DMS53 (cell line): ENCODE measurements at regions not wholly inside any gene's neighbourhood (a gene's known extent, or its start where the extent isn't known, plus 50 kb on each side); places are given as distances from the start of the nearest gene placed in this dataset.

Experiments used
- DNase-seq: peaks from one replicate; lab custom pipeline; 2025; lab: John Stamatoyannopoulos, UW

DNA sequence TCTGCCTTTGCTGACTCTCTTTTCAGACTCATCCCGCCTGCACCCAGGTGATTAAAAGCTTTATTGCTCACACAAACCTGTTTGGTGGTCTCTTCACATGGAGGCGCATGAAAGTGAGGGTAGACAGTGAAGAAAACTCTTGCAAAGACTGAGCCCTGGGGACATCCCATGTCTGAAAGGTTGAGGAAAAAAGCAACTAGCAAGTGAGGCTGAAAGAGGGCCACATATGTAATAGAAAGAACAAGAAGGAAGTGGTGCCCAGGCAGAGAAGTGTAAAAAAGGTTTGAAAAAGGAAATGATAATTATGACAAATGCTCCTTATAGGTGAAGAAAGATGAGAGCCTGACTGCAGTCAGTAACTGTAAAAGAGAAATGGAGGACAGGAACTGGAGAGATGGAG, 115.9 kb upstream of the NEK7 start:
- no peak for DNase-seq

DNA sequence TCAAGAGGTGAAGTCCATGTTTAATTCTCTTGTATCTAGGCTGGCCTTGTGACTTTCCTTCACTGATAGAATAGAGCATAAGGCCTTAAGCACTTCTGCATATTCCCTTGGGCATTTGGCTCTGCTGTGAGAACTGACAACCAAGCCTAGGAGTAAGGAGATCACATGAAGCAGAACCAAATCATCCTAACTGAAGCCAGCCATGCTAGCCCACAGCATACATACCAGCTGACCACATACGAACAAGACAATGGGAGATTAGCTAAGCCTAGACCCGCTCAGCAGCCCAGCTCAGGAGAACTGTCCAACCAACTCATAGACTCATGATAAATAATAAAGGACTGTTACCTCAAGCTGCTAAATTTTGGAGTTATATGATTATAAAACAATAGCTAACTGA, 114.6 kb upstream of the NEK7 start:
- no peak for DNase-seq

DNA sequence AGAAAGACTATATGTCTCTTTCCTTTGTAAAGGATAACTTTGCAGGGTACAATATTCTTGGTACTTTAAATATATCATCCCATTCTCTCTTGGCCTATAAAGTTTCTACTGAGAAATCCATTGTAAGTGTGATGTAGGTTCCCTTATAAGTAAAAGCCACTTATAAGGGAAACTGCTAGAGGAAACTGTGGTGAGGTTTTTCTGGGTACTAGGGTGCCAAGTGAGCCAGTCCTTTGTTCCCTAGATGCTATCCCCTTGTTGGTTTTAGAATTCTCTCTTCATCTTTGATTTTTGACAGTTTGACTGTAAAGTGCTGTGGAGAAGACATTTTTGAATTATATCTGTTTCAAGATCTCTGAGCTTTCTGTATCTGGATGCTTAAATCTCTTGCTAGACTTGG, 108.9 kb upstream of the NEK7 start:
- DNase-seq, result no peak

GRCh38 chr1:198054510-198054909, 102.3 kb upstream of the NEK7 start:
- DNase-seq, result no peak

GRCh38 chr1:198056255-198056654, 100.5 kb upstream of the NEK7 start:
- DNase-seq, result peak; percentile 50

DNA sequence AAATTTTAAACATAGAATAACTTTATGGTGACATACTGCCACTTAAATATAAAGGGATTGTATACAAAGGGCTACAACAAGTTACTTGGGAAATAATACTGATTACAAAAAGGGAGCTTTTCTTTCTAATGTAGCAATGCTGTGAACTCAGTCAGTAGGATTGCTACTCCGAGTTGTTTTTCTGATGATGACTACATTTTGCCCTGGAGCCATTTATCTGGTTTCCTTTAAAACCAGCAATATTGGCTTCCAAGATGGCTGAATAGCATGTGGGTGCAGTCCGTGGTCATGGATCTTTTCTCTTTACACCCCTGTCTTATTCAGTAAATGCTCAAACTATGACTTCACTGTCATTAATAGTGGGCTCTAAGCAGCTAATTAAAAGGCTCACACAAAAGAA, 92.6 kb upstream of the NEK7 start:
- no peak for DNase-seq

DNA sequence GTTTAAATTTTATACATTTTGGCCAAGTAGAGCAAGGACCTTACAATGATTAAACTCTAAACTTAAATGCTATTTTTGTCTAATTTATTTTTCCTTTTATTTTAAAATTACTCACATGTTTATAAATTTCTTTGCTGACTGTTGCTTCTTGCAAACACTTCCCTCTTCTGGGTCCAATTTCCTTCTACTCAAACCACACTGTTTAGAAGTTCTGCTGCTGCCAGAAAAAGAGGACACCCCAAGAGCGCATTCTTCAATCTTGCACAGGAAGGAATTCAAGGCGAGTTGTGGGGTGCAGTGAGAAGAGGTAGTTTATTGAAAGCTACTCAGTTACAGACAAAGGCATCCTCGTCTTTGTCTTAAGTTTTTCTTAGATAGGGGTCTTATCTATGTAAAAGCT, 88.5 kb upstream of the NEK7 start:
- no peak for DNase-seq

GRCh38 chr1:198072177-198072576, 84.6 kb upstream of the NEK7 start:
- DNase-seq, result no peak

GRCh38 chr1:198075296-198075695, 81.5 kb upstream of the NEK7 start:
- no peak for DNase-seq

GRCh38 chr1:198079432-198079951, 77.3 kb upstream of the NEK7 start:
- no peak for DNase-seq

- DNase-seq, result no peak
These were observed 74.2 kb upstream of the NEK7 start for GRCh38 chr1:198082576-198082975.

DNA sequence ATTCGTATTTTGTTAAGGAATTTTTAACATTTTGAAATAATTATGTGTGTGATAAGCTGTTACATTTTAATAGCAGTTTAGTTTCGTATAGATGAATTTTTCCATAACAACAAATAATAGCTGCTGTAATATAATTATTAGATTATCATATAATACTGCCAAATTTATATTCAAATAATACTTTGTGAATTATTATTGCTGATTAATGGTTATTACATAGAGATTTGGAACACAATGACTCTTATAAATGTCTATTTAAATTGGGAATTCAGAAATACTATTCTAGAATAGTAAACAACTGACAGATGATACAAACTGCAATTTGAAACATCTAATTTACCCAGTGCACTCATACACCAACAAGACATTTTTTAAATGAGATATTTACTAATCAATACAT, 73.2 kb upstream of the NEK7 start:
- DNase-seq, result no peak

DNA sequence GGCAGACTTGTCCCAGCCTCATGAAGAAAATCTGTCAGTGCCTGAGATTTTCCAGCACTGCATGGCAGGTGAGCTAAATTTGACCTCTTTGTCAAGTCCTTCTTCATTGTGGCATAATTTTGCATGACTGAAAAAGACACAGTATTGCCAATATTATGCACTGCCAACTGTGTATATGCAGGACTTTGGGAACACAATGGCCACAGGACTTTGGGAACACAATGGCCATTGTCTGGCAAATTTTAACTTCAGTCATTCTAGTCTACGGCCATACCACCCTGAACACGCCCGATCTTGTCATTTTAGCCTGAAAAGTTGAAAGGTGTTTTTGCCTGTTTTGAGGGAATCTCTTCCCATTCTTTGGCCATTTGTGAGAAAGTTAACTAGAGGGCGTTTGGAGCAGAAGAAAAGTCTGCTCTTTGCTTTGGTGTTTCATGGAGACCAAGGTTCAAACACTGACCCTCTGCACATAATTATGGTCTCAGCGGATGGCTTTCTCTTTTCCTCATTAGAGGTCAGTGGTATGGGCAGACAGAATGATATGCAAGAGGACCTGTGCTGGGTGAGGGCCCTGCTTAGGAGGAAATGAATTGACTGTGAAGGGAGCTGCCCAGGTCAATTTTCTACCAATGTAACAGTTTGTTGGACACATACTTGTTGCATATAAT, 72.4 kb upstream of the NEK7 start:
- DNase-seq, result no peak

DNA sequence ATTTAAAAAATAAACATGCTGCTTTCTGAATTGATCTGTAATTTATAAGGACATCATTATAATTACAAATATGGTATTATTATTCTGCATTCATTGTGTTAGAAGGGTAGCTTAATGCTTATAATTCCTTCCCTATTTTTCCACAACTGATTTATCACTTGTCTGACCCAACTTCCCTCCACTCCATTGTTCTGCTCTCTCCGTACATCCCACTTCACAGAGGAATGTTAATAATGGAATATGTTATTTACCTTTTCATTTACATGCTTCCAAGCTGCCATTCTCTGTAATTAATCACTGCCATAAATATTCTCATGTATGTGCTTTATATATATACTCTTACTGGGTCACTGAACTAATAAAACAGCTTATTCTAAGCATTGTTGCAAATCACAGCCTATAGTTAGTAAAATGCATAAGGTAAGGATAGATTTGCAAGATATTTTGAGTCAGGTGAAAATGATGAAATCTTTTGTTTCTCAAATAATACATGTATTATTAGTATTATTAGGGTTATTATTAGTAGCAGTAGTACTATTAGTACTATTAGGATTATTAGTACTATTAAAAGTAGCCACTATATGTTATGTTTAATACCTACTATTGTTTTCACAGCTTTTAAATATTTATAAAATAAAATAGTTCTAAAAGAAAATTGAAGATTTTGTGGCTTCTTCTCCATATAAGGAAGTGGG, 70.6 kb upstream of the NEK7 start:
- no peak for DNase-seq

DNA sequence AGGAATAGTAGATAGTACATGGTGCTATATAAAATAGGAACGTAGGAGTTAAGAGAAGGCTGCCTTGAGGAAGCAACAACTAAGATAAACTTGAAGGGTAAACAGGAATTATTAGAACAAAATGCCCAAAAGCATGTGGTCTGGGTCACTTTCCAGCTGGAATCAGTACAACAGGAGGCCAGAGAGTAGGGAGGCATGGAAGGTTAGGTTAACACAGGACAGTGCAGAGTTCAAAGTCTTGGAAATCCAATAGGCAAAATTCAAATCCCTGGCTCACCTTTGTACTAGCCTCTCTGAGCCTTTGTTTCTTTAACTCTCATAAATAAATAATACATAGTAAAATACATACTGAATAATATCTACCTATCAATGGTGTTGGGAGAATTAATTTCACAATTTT, 69.0 kb upstream of the NEK7 start:
- DNase-seq, result no peak

GRCh38 chr1:198088360-198089071, 68.3 kb upstream of the NEK7 start:
- peak; percentile 54 for DNase-seq

GRCh38 chr1:198096390-198096789, 60.4 kb upstream of the NEK7 start:
- DNase-seq, result no peak

- DNase-seq, result no peak
These were observed 57.0 kb upstream of the NEK7 start for GRCh38 chr1:198099755-198100154.

GRCh38 chr1:198101716-198102453, 54.9 kb upstream of the NEK7 start:
- DNase-seq, result no peak

DNA sequence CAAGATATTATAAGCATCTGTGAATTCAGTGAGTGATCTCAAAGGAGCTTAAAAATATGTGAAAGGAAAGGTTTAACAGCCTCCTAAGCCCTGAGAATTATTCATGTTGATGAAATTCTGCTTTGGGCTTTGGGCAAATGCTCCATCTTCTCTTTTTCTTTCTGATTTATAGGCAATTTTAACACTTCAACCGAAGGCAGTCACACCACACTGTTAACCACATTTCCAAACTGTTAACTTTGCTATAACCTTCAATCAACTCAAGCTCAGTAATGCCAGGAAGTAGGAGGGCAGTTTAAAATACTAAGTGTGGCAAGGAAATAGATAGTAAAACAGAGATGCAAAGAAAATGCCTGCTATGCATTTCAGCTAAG, 54.4 kb upstream of the NEK7 start:
- no peak for DNase-seq

DNA sequence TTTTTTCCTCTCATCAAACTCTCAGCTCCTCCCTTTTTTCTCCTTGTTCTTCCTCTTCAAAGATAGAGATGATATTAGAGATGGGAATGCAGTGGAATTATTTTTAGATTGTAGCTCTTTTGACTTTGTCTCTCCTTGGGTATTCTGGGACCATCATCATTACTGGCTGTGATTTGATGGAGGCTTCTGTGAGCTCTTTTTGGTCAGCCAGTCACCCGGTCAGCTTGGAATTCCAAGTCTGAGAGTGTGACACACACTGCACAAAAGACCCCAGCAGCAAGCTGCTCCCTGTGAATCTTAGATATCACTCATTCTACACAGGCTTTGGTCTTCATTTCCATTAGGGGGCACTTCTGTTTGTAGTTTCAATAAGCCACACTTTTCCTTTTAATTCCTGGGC, 51.6 kb upstream of the NEK7 start:
- no peak for DNase-seq

GRCh38 chr1:198106011-198106410, 50.8 kb upstream of the NEK7 start:
- DNase-seq, result peak; percentile 7
